HL-60 (cell line): ENCODE measurements at regions not wholly inside any gene's neighbourhood (a gene's known extent, or its start where the extent isn't known, plus 50 kb on each side); places are given as distances from the start of the nearest gene placed in this dataset.

ENCODE experiments used
- CTCF ChIP-seq: IDR thresholded peaks from one replicate; pipeline ENCODE4 v1.5.1; 2011; ENCODE audit warnings: low read length, control low read depth, inconsistent platforms; ENCODE audit not compliant: insufficient read depth
- GABPA ChIP-seq: IDR thresholded peaks from 2 replicates; pipeline ENCODE4 v1.6.1; 2012; ENCODE audit warnings: low read depth
- POLR2AphosphoS5 ChIP-seq: IDR thresholded peaks from 2 replicates; pipeline ENCODE4 v1.6.1; 2012; ENCODE audit warnings: low read depth
- REST ChIP-seq: IDR thresholded peaks from 2 replicates; pipeline ENCODE4 v1.6.1; 2012; ENCODE audit warnings: low read depth; ENCODE audit not compliant: insufficient replicate concordance
- SPI1 ChIP-seq: IDR thresholded peaks from 2 replicates; pipeline ENCODE4 v1.6.1; 2012; ENCODE audit warnings: low read depth, mild to moderate bottlenecking, borderline replicate concordance

GRCh38 chr10:117780411-117780810 is 237.9 kb downstream of the EMX2 start:
- no peak for TF ChIP-seq GABPA
- no peak for TF ChIP-seq CTCF
- TF ChIP-seq POLR2AphosphoS5: no peak
- TF ChIP-seq REST: no peak
- no peak for TF ChIP-seq SPI1
